ENCODE measurements at regions not wholly inside any gene's neighbourhood (a gene's known extent, or its start where the extent isn't known, plus 50 kb on each side); places are given as distances from the start of the nearest gene placed in this dataset.

DNA sequence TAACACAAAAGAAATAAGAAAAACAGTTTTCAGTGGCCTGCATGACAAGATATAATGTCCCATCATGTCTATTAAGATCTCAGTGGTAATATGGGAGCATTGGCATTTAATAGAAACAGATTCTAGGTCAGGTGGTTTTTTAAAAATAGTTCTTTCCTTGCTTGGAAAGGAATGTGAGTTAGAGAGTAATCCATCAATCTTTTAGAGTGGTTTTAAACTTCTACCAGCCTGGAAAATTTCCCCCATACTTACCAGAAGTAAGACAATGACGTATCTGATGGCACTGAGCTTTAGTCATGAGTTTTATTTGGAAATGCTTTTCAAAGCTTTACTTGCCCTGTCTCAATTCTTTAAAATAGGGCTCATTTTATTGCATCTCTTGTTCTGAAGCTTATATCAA lies 441.7 kb upstream of the SMIM21 start:
- no peak for TF ChIP-seq TCF12 (IDR thresholded peaks at IDR 0.05; ENCODE audit: low read depth)
- no peak for TF ChIP-seq YY1 (IDR thresholded peaks at IDR 0.05; ENCODE audit: low read depth)
- no peak for TF ChIP-seq FOXM1 (IDR thresholded peaks at IDR 0.05; ENCODE audit: borderline replicate concordance, low read depth)
- TF ChIP-seq, protein P1, sequence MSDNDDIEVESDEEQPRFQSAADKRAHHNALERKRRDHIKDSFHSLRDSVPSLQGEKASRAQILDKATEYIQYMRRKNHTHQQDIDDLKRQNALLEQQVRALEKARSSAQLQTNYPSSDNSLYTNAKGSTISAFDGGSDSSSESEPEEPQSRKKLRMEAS (IDR thresholded peaks at IDR 0.05): no peak
- no peak for TF ChIP-seq EGR1 (IDR thresholded peaks at IDR 0.05)
- no peak for TF ChIP-seq TAF1 (IDR thresholded peaks at IDR 0.05; ENCODE audit: low read depth)

DNA sequence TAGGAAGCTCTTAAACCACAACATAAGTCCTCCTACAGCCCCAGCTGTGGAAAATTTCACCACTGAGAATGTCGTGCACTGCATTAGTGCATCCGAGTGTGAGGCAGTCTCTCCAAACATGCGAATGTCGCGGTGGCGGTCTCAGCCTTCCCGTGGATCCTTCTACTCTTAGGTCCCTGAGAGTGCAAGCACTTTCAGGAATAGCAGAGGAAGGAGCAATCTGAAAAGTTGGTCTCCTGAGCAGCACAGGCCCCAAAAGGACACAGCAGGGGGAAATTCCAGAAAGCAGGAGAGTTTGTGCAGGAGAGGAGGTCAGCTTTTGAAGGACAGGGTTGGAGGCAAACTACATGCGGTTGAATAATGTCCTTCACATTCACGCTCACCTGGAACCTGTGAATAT lies 440.5 kb upstream of the SMIM21 start:
- no peak for TF ChIP-seq EP300 (IDR thresholded peaks at IDR 0.05; ENCODE audit: borderline replicate concordance)
- TF ChIP-seq YY1 (IDR thresholded peaks at IDR 0.05; ENCODE audit: low read depth): no peak
- no peak for TF ChIP-seq FOXM1 (IDR thresholded peaks at IDR 0.05; ENCODE audit: borderline replicate concordance, low read depth)
- TF ChIP-seq, protein P1 (IDR thresholded peaks at IDR 0.05): no peak
- no peak for TF ChIP-seq EGR1 (IDR thresholded peaks at IDR 0.05)
- TF ChIP-seq, protein P2, sequence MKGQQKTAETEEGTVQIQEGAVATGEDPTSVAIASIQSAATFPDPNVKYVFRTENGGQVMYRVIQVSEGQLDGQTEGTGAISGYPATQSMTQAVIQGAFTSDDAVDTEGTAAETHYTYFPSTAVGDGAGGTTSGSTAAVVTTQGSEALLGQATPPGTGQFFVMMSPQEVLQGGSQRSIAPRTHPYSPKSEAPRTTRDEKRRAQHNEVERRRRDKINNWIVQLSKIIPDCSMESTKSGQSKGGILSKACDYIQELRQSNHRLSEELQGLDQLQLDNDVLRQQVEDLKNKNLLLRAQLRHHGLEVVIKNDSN (IDR thresholded peaks at IDR 0.05): no peak
- TF ChIP-seq RAD21 (IDR thresholded peaks at IDR 0.05; ENCODE audit: low read depth): no peak
- TF ChIP-seq TEAD4 (IDR thresholded peaks at IDR 0.05): no peak
- no peak for TF ChIP-seq TCF12 (IDR thresholded peaks at IDR 0.05; ENCODE audit: low read depth)
- TF ChIP-seq CEBPB (IDR thresholded peaks at IDR 0.05): no peak
- no peak for TF ChIP-seq CREB1 (IDR thresholded peaks at IDR 0.05; ENCODE audit: low read depth)
- TF ChIP-seq NFIC (IDR thresholded peaks at IDR 0.05): no peak
- TF ChIP-seq ZBTB7A (IDR thresholded peaks at IDR 0.05; ENCODE audit: low read depth): no peak
- TF ChIP-seq TAF1 (IDR thresholded peaks at IDR 0.05; ENCODE audit: low read depth): no peak
- TF ChIP-seq, protein P3, sequence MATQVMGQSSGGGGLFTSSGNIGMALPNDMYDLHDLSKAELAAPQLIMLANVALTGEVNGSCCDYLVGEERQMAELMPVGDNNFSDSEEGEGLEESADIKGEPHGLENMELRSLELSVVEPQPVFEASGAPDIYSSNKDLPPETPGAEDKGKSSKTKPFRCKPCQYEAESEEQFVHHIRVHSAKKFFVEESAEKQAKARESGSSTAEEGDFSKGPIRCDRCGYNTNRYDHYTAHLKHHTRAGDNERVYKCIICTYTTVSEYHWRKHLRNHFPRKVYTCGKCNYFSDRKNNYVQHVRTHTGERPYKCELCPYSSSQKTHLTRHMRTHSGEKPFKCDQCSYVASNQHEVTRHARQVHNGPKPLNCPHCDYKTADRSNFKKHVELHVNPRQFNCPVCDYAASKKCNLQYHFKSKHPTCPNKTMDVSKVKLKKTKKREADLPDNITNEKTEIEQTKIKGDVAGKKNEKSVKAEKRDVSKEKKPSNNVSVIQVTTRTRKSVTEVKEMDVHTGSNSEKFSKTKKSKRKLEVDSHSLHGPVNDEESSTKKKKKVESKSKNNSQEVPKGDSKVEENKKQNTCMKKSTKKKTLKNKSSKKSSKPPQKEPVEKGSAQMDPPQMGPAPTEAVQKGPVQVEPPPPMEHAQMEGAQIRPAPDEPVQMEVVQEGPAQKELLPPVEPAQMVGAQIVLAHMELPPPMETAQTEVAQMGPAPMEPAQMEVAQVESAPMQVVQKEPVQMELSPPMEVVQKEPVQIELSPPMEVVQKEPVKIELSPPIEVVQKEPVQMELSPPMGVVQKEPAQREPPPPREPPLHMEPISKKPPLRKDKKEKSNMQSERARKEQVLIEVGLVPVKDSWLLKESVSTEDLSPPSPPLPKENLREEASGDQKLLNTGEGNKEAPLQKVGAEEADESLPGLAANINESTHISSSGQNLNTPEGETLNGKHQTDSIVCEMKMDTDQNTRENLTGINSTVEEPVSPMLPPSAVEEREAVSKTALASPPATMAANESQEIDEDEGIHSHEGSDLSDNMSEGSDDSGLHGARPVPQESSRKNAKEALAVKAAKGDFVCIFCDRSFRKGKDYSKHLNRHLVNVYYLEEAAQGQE (IDR thresholded peaks at IDR 0.05; ENCODE audit: low read depth): no peak

DNA sequence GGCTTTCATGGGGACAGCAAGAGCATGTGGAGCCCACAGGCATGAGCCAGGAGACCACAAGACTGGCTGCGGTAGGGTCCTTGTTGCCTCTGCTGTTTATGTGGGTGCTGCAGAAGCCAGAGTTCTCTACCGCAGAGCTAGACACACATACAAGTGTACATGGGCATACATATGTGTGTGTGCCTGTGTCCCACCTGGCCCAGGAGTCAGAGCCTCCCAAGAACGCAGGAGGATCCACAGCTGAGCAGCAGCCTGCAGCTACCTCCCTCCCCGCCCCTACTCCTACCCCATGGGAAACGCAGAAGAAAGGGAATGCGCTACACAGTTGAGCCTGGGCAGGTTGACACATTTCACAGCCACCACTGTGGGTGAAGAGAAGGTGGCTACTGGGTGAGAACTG lies 438.1 kb upstream of the SMIM21 start:
- TF ChIP-seq CREB1 (IDR thresholded peaks at IDR 0.05; ENCODE audit: low read depth): no peak
- no peak for TF ChIP-seq CEBPB (IDR thresholded peaks at IDR 0.05)
- no peak for TF ChIP-seq RAD21 (IDR thresholded peaks at IDR 0.05; ENCODE audit: low read depth)
- TF ChIP-seq EP300 (IDR thresholded peaks at IDR 0.05; ENCODE audit: borderline replicate concordance): no peak
- TF ChIP-seq, protein P2 (IDR thresholded peaks at IDR 0.05): no peak
- TF ChIP-seq YY1 (IDR thresholded peaks at IDR 0.05; ENCODE audit: low read depth): no peak
- no peak for TF ChIP-seq TEAD4 (IDR thresholded peaks at IDR 0.05)
- TF ChIP-seq, protein P1 (IDR thresholded peaks at IDR 0.05): no peak
- TF ChIP-seq TAF1 (IDR thresholded peaks at IDR 0.05; ENCODE audit: low read depth): no peak
- TF ChIP-seq, protein P3 (IDR thresholded peaks at IDR 0.05; ENCODE audit: low read depth): no peak
- TF ChIP-seq ZBTB7A (IDR thresholded peaks at IDR 0.05; ENCODE audit: low read depth): no peak
- TF ChIP-seq NFIC (IDR thresholded peaks at IDR 0.05): no peak
- no peak for TF ChIP-seq FOXM1 (IDR thresholded peaks at IDR 0.05; ENCODE audit: borderline replicate concordance, low read depth)
- no peak for TF ChIP-seq TCF12 (IDR thresholded peaks at IDR 0.05; ENCODE audit: low read depth)
- TF ChIP-seq EGR1 (IDR thresholded peaks at IDR 0.05): no peak

DNA sequence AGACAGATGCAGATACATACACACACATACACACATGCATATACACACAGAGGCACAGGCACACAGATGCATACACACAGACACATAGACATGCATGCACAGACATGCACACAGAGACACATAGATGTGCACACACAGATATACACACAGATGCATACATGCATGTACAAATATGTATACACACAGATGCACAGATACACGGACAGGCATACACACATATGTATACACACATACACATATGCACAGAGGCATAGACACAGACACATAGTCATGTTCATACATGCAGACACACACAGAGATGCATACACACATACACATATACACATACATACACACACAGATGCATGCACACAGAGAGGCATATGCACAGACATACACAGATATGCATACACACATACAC lies 437.3 kb upstream of the SMIM21 start:
- TF ChIP-seq, protein P2 (IDR thresholded peaks at IDR 0.05): no peak
- TF ChIP-seq ZBTB7A (IDR thresholded peaks at IDR 0.05; ENCODE audit: low read depth): no peak
- no peak for TF ChIP-seq TEAD4 (IDR thresholded peaks at IDR 0.05)
- no peak for TF ChIP-seq RAD21 (IDR thresholded peaks at IDR 0.05; ENCODE audit: low read depth)
- TF ChIP-seq FOXM1 (IDR thresholded peaks at IDR 0.05; ENCODE audit: borderline replicate concordance, low read depth): no peak
- TF ChIP-seq TCF12 (IDR thresholded peaks at IDR 0.05; ENCODE audit: low read depth): no peak
- TF ChIP-seq YY1 (IDR thresholded peaks at IDR 0.05; ENCODE audit: low read depth): no peak

DNA sequence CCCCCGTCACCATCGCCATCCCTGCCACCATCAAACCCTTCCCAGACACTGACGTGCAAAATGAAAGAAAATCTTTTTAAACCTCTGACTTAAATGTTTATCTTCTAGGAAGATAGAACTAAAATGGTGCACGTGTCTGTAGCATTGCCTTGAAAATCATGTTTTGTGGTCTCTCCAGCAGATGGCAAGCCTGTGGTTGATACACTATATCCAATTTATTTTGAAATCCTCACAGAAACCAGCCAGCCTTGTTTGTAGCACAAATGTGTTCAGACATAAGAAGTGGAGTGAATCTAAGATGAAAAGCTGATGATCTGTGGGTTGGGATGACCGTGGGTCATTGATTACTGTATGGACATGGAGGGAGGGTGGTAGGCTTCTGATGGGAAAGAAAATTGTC lies 436.2 kb upstream of the SMIM21 start:
- TF ChIP-seq, protein P3 (IDR thresholded peaks at IDR 0.05; ENCODE audit: low read depth): no peak
- no peak for TF ChIP-seq CEBPB (IDR thresholded peaks at IDR 0.05)
- TF ChIP-seq TAF1 (IDR thresholded peaks at IDR 0.05; ENCODE audit: low read depth): no peak
- no peak for TF ChIP-seq ZBTB7A (IDR thresholded peaks at IDR 0.05; ENCODE audit: low read depth)
- no peak for TF ChIP-seq YY1 (IDR thresholded peaks at IDR 0.05; ENCODE audit: low read depth)
- TF ChIP-seq, protein P1 (IDR thresholded peaks at IDR 0.05): no peak
- no peak for TF ChIP-seq EP300 (IDR thresholded peaks at IDR 0.05; ENCODE audit: borderline replicate concordance)
- no peak for TF ChIP-seq FOXM1 (IDR thresholded peaks at IDR 0.05; ENCODE audit: borderline replicate concordance, low read depth)
- TF ChIP-seq CREB1 (IDR thresholded peaks at IDR 0.05; ENCODE audit: low read depth): no peak
- no peak for TF ChIP-seq RAD21 (IDR thresholded peaks at IDR 0.05; ENCODE audit: low read depth)
- TF ChIP-seq EGR1 (IDR thresholded peaks at IDR 0.05): no peak
- TF ChIP-seq, protein P2 (IDR thresholded peaks at IDR 0.05): no peak
- no peak for TF ChIP-seq NFIC (IDR thresholded peaks at IDR 0.05)
- no peak for TF ChIP-seq TEAD4 (IDR thresholded peaks at IDR 0.05)
- TF ChIP-seq TCF12 (IDR thresholded peaks at IDR 0.05; ENCODE audit: low read depth): no peak

Data from Ishikawa (cell line).